ENCODE measurements at regions not wholly inside any gene's neighbourhood (a gene's known extent, or its start where the extent isn't known, plus 50 kb on each side); places are given as distances from the start of the nearest gene placed in this dataset.

DNA sequence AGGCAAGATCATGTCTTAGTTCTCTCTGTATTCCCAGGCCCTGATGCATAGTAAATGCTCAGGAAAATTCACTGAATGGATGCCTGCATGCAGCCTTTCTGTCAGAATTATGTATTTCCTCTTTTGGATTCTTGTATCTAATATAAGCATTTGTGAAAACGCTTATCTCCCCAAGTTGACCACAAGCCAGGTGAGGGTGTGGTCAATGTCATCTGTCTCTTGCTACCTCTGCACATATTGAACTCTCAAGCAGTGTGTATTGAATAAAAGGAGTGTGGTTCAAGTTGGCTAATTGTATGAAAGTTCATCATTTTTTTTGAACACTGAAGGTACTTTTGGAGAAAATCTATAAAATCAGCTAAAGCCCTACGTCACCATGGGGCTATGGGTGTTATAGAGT lies 84.3 kb downstream of the CNGA2 start:
- DNase-seq (ENCODE audit: low read depth) = no peak
- TF ChIP-seq, protein P1, sequence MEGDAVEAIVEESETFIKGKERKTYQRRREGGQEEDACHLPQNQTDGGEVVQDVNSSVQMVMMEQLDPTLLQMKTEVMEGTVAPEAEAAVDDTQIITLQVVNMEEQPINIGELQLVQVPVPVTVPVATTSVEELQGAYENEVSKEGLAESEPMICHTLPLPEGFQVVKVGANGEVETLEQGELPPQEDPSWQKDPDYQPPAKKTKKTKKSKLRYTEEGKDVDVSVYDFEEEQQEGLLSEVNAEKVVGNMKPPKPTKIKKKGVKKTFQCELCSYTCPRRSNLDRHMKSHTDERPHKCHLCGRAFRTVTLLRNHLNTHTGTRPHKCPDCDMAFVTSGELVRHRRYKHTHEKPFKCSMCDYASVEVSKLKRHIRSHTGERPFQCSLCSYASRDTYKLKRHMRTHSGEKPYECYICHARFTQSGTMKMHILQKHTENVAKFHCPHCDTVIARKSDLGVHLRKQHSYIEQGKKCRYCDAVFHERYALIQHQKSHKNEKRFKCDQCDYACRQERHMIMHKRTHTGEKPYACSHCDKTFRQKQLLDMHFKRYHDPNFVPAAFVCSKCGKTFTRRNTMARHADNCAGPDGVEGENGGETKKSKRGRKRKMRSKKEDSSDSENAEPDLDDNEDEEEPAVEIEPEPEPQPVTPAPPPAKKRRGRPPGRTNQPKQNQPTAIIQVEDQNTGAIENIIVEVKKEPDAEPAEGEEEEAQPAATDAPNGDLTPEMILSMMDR (IDR thresholded peaks at IDR 0.05; ENCODE audit: control insufficient read depth, insufficient read depth, low read depth, low read length, missing control alignments) = no peak
- no peak overlapping the region for H3K4me3 ChIP-seq (ENCODE audit: control insufficient read depth, low read depth, low read length)

DNA sequence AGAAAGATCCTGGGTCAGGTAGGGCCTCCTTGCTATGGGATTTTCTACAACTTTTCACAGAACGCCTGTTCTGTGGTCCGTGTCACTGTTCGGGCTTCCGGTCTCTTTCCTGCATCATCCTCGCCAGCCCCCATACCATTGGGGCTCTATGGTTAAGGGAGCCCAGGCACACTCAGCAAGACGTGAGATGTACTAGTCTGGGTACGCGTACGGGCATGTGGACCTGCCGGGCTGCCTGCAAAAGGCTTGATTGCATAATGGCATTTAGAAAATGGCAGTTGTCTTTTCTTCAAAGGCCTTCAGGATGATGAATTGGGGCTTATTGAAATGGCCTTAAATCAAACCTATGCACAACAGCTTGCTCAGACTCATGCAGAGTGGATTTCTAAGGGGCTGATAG lies 86.7 kb downstream of the CNGA2 start:
- no peak for DNase-seq (ENCODE audit: low read depth)
- H3K4me3 ChIP-seq (ENCODE audit: control insufficient read depth, low read depth, low read length) = no peak overlapping the region
- TF ChIP-seq, protein P1 (IDR thresholded peaks at IDR 0.05; ENCODE audit: control insufficient read depth, insufficient read depth, low read depth, low read length, missing control alignments) = no peak

DNA sequence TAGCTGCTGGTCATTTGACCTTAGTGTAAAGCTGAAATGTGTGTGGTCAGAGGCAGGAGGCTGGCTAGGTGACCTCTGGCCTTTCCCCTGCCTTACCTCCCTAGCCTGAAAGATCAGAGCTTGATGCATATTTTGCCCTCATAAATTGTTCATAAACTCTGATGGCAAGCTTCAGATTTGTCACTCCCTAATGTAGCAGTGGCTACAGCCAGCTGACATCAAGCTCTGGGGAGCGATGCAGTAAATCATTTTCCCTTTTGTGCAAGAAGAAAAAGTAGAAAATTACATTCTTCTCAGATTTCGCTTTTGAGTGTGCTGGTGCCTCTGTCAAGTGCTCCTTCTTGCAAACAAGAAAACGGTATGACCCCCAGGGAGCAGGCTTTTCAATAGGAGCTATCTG lies 87.7 kb upstream of the MAGEA4 start:
- no peak overlapping the region for H3K4me3 ChIP-seq (ENCODE audit: control insufficient read depth, low read depth, low read length)
- DNase-seq (ENCODE audit: low read depth) = no peak
- TF ChIP-seq, protein P1 (IDR thresholded peaks at IDR 0.05; ENCODE audit: control insufficient read depth, insufficient read depth, low read depth, low read length, missing control alignments) = no peak

DNA sequence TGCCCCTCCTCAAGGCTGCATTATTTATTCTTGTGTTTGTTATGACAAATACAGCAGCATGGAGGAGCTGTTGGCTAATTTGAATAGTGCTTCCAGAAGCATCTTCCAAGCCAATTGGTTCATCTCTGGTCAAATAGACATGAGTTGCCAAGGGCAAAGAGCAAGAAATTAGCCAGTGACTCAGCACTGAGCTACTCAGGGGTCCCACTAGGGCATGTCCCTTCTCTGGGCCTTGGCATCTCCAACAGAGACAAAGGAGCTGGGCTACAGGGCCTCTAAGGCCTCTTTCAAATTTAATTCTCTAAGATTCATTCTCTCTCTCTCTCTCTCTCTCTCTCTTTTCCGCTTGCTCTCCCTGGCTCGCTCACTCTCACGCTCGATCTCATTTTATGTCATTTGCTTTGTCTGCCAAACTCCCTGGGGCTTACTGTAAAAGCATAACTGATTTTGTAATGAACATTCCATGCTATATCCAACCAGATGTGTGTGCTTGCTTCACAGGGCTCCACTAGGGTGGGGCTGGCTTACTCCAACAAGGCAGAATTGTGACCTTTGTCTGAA lies 86.7 kb upstream of the MAGEA4 start:
- no peak overlapping the region for H3K4me3 ChIP-seq (ENCODE audit: control insufficient read depth, low read depth, low read length)
- TF ChIP-seq, protein P1 (IDR thresholded peaks at IDR 0.05; ENCODE audit: control insufficient read depth, insufficient read depth, low read depth, low read length, missing control alignments) = peak; percentile 45
- peak; percentile 91 for DNase-seq (ENCODE audit: low read depth)

DNA sequence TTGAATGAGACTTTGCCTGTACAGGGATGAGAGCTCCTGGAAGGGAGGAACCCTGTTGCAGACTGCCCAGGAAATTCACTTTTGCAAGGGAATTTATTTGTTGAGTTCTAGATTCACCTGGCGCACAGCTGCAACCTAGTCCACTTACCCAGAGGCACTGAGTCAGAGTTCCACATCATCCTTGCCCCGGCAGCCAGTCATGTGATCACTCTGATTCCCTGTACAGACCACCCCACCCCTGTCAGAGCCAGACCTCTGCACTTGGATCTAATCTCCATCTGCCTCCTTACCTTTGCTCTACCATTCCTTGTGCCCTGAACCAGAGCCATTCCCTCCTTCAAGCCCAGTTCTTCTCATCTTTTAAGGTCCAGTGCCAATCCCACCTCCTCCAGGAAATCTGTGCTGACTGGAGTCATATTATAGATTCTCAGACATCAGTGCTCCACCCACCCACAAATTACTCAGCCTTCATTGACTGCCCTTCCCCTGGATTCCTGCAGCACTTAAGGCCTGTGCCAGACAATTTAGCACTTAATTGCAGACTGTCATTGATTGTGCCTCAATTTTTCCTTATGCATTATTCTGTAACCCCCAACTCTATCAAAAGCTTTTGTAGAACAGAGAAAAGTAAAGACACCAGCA lies 84.1 kb upstream of the MAGEA4 start:
- TF ChIP-seq, protein P1 (IDR thresholded peaks at IDR 0.05; ENCODE audit: control insufficient read depth, insufficient read depth, low read depth, low read length, missing control alignments) = no peak
- no peak for DNase-seq (ENCODE audit: low read depth)
- no peak overlapping the region for H3K4me3 ChIP-seq (ENCODE audit: control insufficient read depth, low read depth, low read length)

DNA sequence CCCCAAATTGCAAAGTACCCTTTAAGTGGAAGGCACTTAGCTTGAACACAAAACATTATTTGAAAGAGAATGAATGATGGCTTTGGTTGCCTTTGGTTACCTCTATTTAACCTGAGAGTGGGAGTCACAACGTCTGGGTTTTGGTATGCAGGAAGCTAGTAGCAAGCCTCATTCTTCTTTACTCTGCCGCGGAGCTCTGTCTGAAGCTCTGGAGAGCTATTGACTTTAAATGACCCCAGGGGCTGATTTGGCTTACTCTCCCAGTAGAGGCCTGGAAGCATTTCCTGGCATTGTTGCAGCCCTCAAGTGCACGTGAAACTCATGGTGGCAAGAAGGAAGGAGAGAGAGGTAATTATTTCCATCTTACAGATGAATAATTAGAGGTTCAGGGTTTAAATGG lies 81.8 kb upstream of the MAGEA4 start:
- DNase-seq (ENCODE audit: low read depth) = no peak
- TF ChIP-seq, protein P1 (IDR thresholded peaks at IDR 0.05; ENCODE audit: control insufficient read depth, insufficient read depth, low read depth, low read length, missing control alignments) = no peak
- H3K4me3 ChIP-seq (ENCODE audit: control insufficient read depth, low read depth, low read length) = no peak overlapping the region
